GM12874 (cell line): ENCODE measurements at regions not wholly inside any gene's neighbourhood (a gene's known extent, or its start where the extent isn't known, plus 50 kb on each side); places are given as distances from the start of the nearest gene placed in this dataset.

ENCODE experiments used
- TF ChIP-seq, protein P1 (sequence below): IDR thresholded peaks from 2 replicates; pipeline ENCODE4 v1.5.1; 2011; ENCODE audit warnings: low read depth, mild to moderate bottlenecking, control low read depth, low read length, moderate library complexity; ENCODE audit not compliant: insufficient read depth

GRCh38 chr15:62823561-62823960 lies 219.0 kb upstream of the TPM1 start:
- TF ChIP-seq, protein P1, sequence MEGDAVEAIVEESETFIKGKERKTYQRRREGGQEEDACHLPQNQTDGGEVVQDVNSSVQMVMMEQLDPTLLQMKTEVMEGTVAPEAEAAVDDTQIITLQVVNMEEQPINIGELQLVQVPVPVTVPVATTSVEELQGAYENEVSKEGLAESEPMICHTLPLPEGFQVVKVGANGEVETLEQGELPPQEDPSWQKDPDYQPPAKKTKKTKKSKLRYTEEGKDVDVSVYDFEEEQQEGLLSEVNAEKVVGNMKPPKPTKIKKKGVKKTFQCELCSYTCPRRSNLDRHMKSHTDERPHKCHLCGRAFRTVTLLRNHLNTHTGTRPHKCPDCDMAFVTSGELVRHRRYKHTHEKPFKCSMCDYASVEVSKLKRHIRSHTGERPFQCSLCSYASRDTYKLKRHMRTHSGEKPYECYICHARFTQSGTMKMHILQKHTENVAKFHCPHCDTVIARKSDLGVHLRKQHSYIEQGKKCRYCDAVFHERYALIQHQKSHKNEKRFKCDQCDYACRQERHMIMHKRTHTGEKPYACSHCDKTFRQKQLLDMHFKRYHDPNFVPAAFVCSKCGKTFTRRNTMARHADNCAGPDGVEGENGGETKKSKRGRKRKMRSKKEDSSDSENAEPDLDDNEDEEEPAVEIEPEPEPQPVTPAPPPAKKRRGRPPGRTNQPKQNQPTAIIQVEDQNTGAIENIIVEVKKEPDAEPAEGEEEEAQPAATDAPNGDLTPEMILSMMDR = no peak

GRCh38 chr15:62824111-62825015 lies 218.2 kb upstream of the TPM1 start:
- TF ChIP-seq, protein P1 = no peak

GRCh38 chr15:62825191-62825590 lies 217.4 kb upstream of the TPM1 start:
- TF ChIP-seq, protein P1 = no peak

DNA sequence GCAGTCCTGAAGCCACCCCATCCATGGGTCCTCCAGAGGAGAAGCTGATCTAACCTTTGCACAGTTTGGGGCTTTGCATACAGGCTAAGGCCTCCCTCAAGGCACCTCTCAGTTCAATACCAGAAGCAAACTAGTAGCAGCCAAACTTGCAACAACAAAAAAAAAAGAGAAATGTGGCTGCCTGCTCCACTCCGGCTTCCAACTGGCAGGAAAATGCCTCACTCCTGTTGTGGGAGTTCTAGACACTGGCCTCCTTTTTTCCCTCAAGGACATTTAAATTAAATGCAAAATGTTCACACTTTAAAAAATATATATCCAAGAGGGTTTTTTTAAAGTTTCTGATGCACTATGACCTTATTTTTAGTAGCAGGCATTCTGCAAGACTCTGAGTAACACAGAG lies 216.0 kb upstream of the TPM1 start:
- TF ChIP-seq, protein P1 = no peak

- TF ChIP-seq, protein P1 = no peak
Observed at GRCh38 chr15:62828364-62828763, 214.2 kb upstream of the TPM1 start.

DNA sequence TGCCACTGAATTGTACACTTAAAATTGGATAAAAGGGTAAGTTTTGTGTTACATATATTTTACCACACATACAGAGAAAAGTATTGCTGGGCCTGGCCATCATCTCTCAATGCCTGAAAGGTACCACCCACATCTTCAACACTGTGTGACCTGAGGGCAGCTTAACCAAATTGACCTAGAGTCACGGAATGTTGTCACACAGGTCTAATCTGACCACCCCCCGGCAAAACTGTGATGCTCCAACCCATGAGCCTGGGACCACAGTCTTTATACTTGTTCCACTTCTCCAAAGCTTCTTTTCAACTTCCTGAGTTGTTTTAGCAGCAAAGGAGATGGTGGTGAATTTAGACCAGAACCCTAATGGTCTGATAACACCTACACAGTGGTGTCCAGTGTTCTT lies 210.3 kb upstream of the TPM1 start:
- TF ChIP-seq, protein P1 = no peak

DNA sequence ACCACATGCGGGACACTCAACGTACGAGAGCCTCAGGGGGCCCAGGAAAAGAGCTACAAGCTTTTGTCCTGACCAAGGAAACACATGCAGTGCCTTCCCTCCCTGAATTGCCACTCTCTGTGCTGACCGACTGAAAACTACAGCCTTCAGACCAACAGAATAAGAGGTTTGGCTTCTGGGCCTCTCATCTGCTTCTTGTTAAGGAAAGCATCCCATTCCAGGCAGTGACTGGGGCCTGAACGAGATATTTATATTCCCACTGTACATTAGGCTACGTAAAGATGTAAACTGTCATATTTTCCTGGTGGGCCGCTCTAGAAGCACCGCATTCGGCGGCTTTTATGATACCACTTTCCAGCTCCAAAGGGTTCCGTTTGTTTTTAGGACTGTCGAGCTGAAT lies 208.9 kb upstream of the TPM1 start:
- TF ChIP-seq, protein P1 = no peak
